H9 (cell line): ENCODE measurements at regions not wholly inside any gene's neighbourhood (a gene's known extent, or its start where the extent isn't known, plus 50 kb on each side); places are given as distances from the start of the nearest gene placed in this dataset.

Source experiments
- DNase-seq: peaks from one replicate; pipeline ENCODE4 v3.0.0-alpha.2; 2017
- H2AFZ ChIP-seq: one replicate; pipeline ENCODE4 v1.6.1; 2013; ENCODE audit warnings: mild to moderate bottlenecking, low read length, control low read depth, moderate library complexity
- H2AK5ac ChIP-seq: 2 replicates; pipeline ENCODE4 v1.6.1; 2013; ENCODE audit warnings: low read length, control low read depth, mixed read lengths; ENCODE audit not compliant: insufficient read length
- H2BK120ac ChIP-seq: one replicate; pipeline ENCODE4 v1.6.1; 2013; ENCODE audit warnings: low read depth, mild to moderate bottlenecking, low read length, control low read depth, inconsistent platforms; ENCODE audit not compliant: poor library complexity, severe bottlenecking
- H2BK12ac ChIP-seq: 2 replicates; pipeline ENCODE4 v1.6.1; 2013; ENCODE audit warnings: low read length, control low read depth, mixed read lengths, low read depth; ENCODE audit not compliant: insufficient read length
- H2BK15ac ChIP-seq: 2 replicates; pipeline ENCODE4 v1.6.1; 2013; ENCODE audit warnings: low read depth, low read length, control low read depth
- H2BK20ac ChIP-seq: one replicate; pipeline ENCODE4 v1.6.1; 2013; ENCODE audit warnings: low read depth, mild to moderate bottlenecking, low read length, control low read depth, inconsistent platforms; ENCODE audit not compliant: poor library complexity, severe bottlenecking
- H2BK5ac ChIP-seq: 2 replicates; pipeline ENCODE4 v1.6.1; 2013; ENCODE audit warnings: low read length, control low read depth, mixed read lengths; ENCODE audit not compliant: insufficient read length
- H3K14ac ChIP-seq: 2 replicates; pipeline ENCODE4 v1.6.1; 2013; ENCODE audit warnings: low read length, control low read depth; ENCODE audit not compliant: insufficient read depth
- H3K18ac ChIP-seq: 2 replicates; pipeline ENCODE4 v1.6.1; 2013; ENCODE audit warnings: low read depth, mild to moderate bottlenecking, mixed read lengths, low read length, control low read depth; ENCODE audit not compliant: insufficient read length
- H3K23ac ChIP-seq: 2 replicates; pipeline ENCODE4 v1.6.1; 2013; ENCODE audit warnings: low read length, control low read depth, mixed read lengths, low read depth; ENCODE audit not compliant: insufficient read length
- H3K23me2 ChIP-seq: 2 replicates; pipeline ENCODE4 v1.6.1; 2013; ENCODE audit warnings: low read depth, mild to moderate bottlenecking, mixed read lengths, low read length, control low read depth; ENCODE audit not compliant: insufficient read length, poor library complexity, severe bottlenecking
- H3K27ac ChIP-seq: 2 replicates; pipeline ENCODE4 v1.5.1; 2013; ENCODE audit warnings: low read length, control low read depth, mixed read lengths, low read depth; ENCODE audit not compliant: insufficient read length
- H3K27me3 ChIP-seq: 2 replicates; pipeline ENCODE4 v1.6.1; 2013; ENCODE audit warnings: low read length, control low read depth, inconsistent platforms; ENCODE audit not compliant: insufficient read depth
- H3K4ac ChIP-seq: 2 replicates; pipeline ENCODE4 v1.6.1; 2013; ENCODE audit warnings: low read depth, mild to moderate bottlenecking, control low read depth, inconsistent platforms, low read length, moderate library complexity
- H3K4me1 ChIP-seq: 2 replicates; pipeline ENCODE4 v1.6.1; 2013; ENCODE audit warnings: low read length, control low read depth, inconsistent platforms; ENCODE audit not compliant: insufficient read depth
- H3K4me2 ChIP-seq: 2 replicates; pipeline ENCODE4 v1.6.1; 2013; ENCODE audit warnings: low read length, control low read depth, mixed read lengths; ENCODE audit not compliant: insufficient read length, insufficient read depth
- H3K56ac ChIP-seq: 2 replicates; pipeline ENCODE4 v1.6.1; 2013; ENCODE audit warnings: low read depth, mild to moderate bottlenecking, mixed read lengths, low read length, control low read depth; ENCODE audit not compliant: insufficient read length
- H3K79me1 ChIP-seq: 2 replicates; pipeline ENCODE4 v1.6.1; 2013; ENCODE audit warnings: low read depth, mild to moderate bottlenecking, moderate library complexity, low read length, control low read depth, inconsistent platforms; ENCODE audit not compliant: insufficient read depth, poor library complexity, severe bottlenecking
- H3K79me2 ChIP-seq: 2 replicates; pipeline ENCODE4 v1.6.1; 2013; ENCODE audit warnings: low read length, control low read depth, inconsistent platforms; ENCODE audit not compliant: insufficient read depth
- H3K9ac ChIP-seq: 2 replicates; pipeline ENCODE4 v1.6.1; 2013; ENCODE audit warnings: low read length, control low read depth, mixed read lengths; ENCODE audit not compliant: insufficient read length; ENCODE audit errors: extremely low read depth
- H3K9me3 ChIP-seq: one replicate; pipeline ENCODE4 v1.6.1; 2013; ENCODE audit warnings: low read depth, low read length, inconsistent platforms; ENCODE audit not compliant: control insufficient read depth
- H3T11ph ChIP-seq: one replicate; pipeline ENCODE4 v1.6.1; 2013; ENCODE audit warnings: mild to moderate bottlenecking, low read length, control low read depth, inconsistent platforms
- H4K20me1 ChIP-seq: one replicate; pipeline ENCODE4 v1.6.1; 2013; ENCODE audit not compliant: control insufficient read depth, insufficient read length, insufficient read depth
- H4K5ac ChIP-seq: 2 replicates; pipeline ENCODE4 v1.6.1; 2013; ENCODE audit warnings: low read depth, mild to moderate bottlenecking, mixed read lengths, low read length, control low read depth; ENCODE audit not compliant: insufficient read length
- H4K8ac ChIP-seq: replicated peaks from 2 replicates; pipeline ENCODE4 v1.6.1; 2013; ENCODE audit warnings: low read length, control low read depth, mixed read lengths, low read depth; ENCODE audit not compliant: insufficient read length
- H4K91ac ChIP-seq: 2 replicates; pipeline ENCODE4 v1.6.1; 2013; ENCODE audit warnings: low read depth, mild to moderate bottlenecking, moderate library complexity, mixed read lengths, low read length, control low read depth; ENCODE audit not compliant: insufficient read length
- H3K27ac Mint-ChIP-seq, 3 experiments: 2 replicates in 2 of 3; 3 replicates in 1 of 3; pipeline ENCODE4 v1.8.0; 2020 to 2021; ENCODE audit warnings: mixed read lengths in 3 of 3, mild to moderate bottlenecking in 1 of 3, moderate library complexity in 1 of 3
- H3K27me3 Mint-ChIP-seq: 2 replicates; pipeline ENCODE4 v1.8.0; 2021; ENCODE audit warnings: low read depth, mild to moderate bottlenecking, moderate library complexity, mixed read lengths
- H3K36me3 Mint-ChIP-seq, 3 experiments: 2 replicates in 2 of 3; 3 replicates in 1 of 3; pipeline ENCODE4 v1.8.0; 2020 to 2021; ENCODE audit warnings: low read depth in 3 of 3, mixed read lengths in 3 of 3; ENCODE audit not compliant: insufficient read depth in 1 of 3
- H3K4me1 Mint-ChIP-seq, 2 experiments: 2 replicates each; pipeline ENCODE4 v1.8.0; 2020; ENCODE audit warnings: mixed read lengths in 2 of 2
- H3K4me3 Mint-ChIP-seq, 2 experiments: 2 replicates in 1 of 2; 3 replicates in 1 of 2; pipeline ENCODE4 v1.8.0; 2020 to 2021; ENCODE audit warnings: mild to moderate bottlenecking in 2 of 2, mixed read lengths in 2 of 2, moderate library complexity in 1 of 2
- H3K9me3 Mint-ChIP-seq, 2 experiments: 2 replicates in 1 of 2; 3 replicates in 1 of 2; pipeline ENCODE4 v1.8.0; 2020; ENCODE audit warnings: mild to moderate bottlenecking in 2 of 2, mixed read lengths in 2 of 2, moderate library complexity in 1 of 2
- WGBS: extraction: QIAGEN DNeasy Blood & Tissue Kit; methylation state at CpG from one replicate; pipeline ENCODE4 v1.1.7; 2013; ENCODE audit warnings: missing lambda C conversion rate, low lambda C conversion rate, mixed read lengths; ENCODE audit not compliant: insufficient read length; ENCODE audit errors: extremely low coverage; 5-methylcytosine and 5-hydroxymethylcytosine counted together
- TF ChIP-seq, protein P1 (sequence below): fragments of 200-600 bp; sonication (generic); conservative IDR thresholded peaks from 3 replicates; pipeline ENCODE4 v1.8.0; 2021; ENCODE audit warnings: antibody characterized with exemption, mild to moderate bottlenecking

DNA sequence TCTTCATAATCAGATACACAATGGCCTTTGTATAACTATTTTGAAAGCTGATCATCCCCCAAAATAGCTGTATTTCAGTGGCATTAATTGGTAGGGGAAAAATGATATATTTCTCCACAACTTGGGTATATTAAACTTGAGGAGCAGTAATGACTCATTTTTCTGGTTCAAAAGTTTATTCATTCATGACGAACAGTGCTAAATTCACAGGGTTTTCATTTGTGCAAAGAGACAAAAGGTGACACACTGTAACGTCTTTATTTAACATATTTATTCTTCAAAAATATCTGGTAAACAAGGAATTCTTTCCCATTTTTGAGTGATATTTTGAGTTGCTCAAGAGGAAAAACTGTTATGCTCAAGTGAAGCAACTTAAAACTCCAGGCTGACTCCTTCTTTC, 415.5 kb upstream of the SOX5 start:
- no peaks in the 10 kb centered on the region for H3K27me3 Mint-ChIP-seq
- Histone ChIP-seq H2AK5ac (no peak overlapping the region), H4K8ac (no peak overlapping the region), H2AFZ (no peak overlapping the region), H3K27ac (no peak overlapping the region), H3K56ac (no peak overlapping the region), H2BK12ac (no peak overlapping the region), H3K4me2 (no peak overlapping the region), H3K4ac (no peak overlapping the region), H4K91ac (no peak overlapping the region), H3K9me3 (no peaks in the 10 kb centered on the region), H3T11ph (no peak overlapping the region), H3K23me2 (no peaks in the 10 kb centered on the region), H2BK15ac (no peak overlapping the region), H2BK20ac (no peak overlapping the region), H2BK5ac (no peak overlapping the region), H3K23ac (no peak overlapping the region), H3K4me1 (no peaks in the 10 kb centered on the region), H2BK120ac (no peak overlapping the region), H3K79me1 (no peaks in the 10 kb centered on the region), H3K9ac (no peak overlapping the region), H3K27me3 (no peaks in the 10 kb centered on the region), H4K5ac (no peak overlapping the region), H4K20me1 (no peaks in the 10 kb centered on the region), H3K18ac (no peak overlapping the region), H3K79me2 (no peaks in the 10 kb centered on the region), H3K14ac (no peak overlapping the region)
- no CpG with 5 or more reads among the region's 2 CpGs for WGBS
- no peaks in the 10 kb centered on the region for H3K9me3 Mint-ChIP-seq
- no peak overlapping the region for H3K27ac Mint-ChIP-seq
- no peak overlapping the region for H3K4me3 Mint-ChIP-seq
- TF ChIP-seq, protein P1, sequence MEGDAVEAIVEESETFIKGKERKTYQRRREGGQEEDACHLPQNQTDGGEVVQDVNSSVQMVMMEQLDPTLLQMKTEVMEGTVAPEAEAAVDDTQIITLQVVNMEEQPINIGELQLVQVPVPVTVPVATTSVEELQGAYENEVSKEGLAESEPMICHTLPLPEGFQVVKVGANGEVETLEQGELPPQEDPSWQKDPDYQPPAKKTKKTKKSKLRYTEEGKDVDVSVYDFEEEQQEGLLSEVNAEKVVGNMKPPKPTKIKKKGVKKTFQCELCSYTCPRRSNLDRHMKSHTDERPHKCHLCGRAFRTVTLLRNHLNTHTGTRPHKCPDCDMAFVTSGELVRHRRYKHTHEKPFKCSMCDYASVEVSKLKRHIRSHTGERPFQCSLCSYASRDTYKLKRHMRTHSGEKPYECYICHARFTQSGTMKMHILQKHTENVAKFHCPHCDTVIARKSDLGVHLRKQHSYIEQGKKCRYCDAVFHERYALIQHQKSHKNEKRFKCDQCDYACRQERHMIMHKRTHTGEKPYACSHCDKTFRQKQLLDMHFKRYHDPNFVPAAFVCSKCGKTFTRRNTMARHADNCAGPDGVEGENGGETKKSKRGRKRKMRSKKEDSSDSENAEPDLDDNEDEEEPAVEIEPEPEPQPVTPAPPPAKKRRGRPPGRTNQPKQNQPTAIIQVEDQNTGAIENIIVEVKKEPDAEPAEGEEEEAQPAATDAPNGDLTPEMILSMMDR = no peak
- H3K4me1 Mint-ChIP-seq = 0 out of 4 replicates have a peak, but pooled peaks cover 0 to 2% of the 10 kb centered on the region in 2 experiments
- DNase-seq = no peak
- no peaks in the 10 kb centered on the region for H3K36me3 Mint-ChIP-seq
